Natural killer cell (primary cell): ENCODE measurements at regions not wholly inside any gene's neighbourhood (a gene's known extent, or its start where the extent isn't known, plus 50 kb on each side); places are given as distances from the start of the nearest gene placed in this dataset.

Source experiments
- ATAC-seq, 3 donors: fragments of 150-1000 bp in 2 of 3; fragments of 200-7000 bp in 1 of 3; cut with Tn5 transposase; 1 replicate in 1 of 3; 2 replicates in 2 of 3; pipeline ENCODE4 v1.10.0; 2021; ENCODE audit warnings: mild to moderate bottlenecking in 2 of 3, moderate library complexity in 2 of 3
- DNase-seq, 2 donors: peaks; one replicate each; pipeline versions ENCODE4 v3.0.0 to v3.0.0-alpha.2; 2013 to 2021; ENCODE audit warnings: mixed read lengths in 1 of 2
- H3K27ac ChIP-seq: one replicate; pipeline ENCODE4 v1.5.1; 2013; ENCODE audit warnings: mild to moderate bottlenecking, low read length
- H3K27me3 ChIP-seq: one replicate; pipeline ENCODE4 v1.6.1; 2013; ENCODE audit warnings: low read length; ENCODE audit not compliant: control insufficient read depth, insufficient read depth
- H3K36me3 ChIP-seq: one replicate; pipeline ENCODE4 v1.6.1; 2013; ENCODE audit warnings: low read length; ENCODE audit not compliant: control insufficient read depth, insufficient read depth
- H3K4me1 ChIP-seq: one replicate; pipeline ENCODE4 v1.6.1; 2013; ENCODE audit warnings: low read length; ENCODE audit not compliant: control insufficient read depth, insufficient read depth
- H3K4me3 ChIP-seq: one replicate; pipeline ENCODE4 v1.5.1; 2013; ENCODE audit warnings: low read length
- H3K9me3 ChIP-seq: one replicate; pipeline ENCODE4 v1.6.1; 2013; ENCODE audit warnings: low read length; ENCODE audit not compliant: control insufficient read depth, insufficient read depth
- H3K27ac Mint-ChIP-seq, 2 donors: one replicate each; pipeline ENCODE4 v1.8.0; 2022; ENCODE audit warnings: mild to moderate bottlenecking in 2 of 2, mixed read lengths in 2 of 2, moderate library complexity in 1 of 2
- H3K27me3 Mint-ChIP-seq, 2 donors: one replicate each; pipeline ENCODE4 v1.8.0; 2022; ENCODE audit warnings: low read depth in 2 of 2, mixed read lengths in 2 of 2
- H3K36me3 Mint-ChIP-seq: one replicate; pipeline ENCODE4 v1.8.0; 2022; ENCODE audit warnings: mixed read lengths
- H3K4me1 Mint-ChIP-seq, 2 donors: one replicate each; pipeline ENCODE4 v1.8.0; 2022; ENCODE audit warnings: mixed read lengths in 2 of 2
- H3K4me3 Mint-ChIP-seq: one replicate; pipeline ENCODE4 v1.8.0; 2022; ENCODE audit warnings: mild to moderate bottlenecking, moderate library complexity, mixed read lengths
- H3K9me3 Mint-ChIP-seq, 2 donors: one replicate each; pipeline ENCODE4 v1.8.0; 2022; ENCODE audit warnings: mixed read lengths in 2 of 2
- WGBS: methylation state at CpG from one replicate; pipeline ENCODE4 v1.1.7; 2013; ENCODE audit warnings: missing lambda C conversion rate; ENCODE audit not compliant: insufficient coverage; 5-methylcytosine and 5-hydroxymethylcytosine counted together
- intact Hi-C: fragments of 100-400 bp; cut with micrococcal nuclease; formaldehyde crosslinking; loops from one replicate; pipeline ENCODE4 v1.14.2; 2022
- TF ChIP-seq, protein P1 (sequence below): fragments of 200-600 bp; IDR thresholded peaks from one replicate; pipeline ENCODE4 v1.8.0; 2022; ENCODE audit warnings: antibody characterized with exemption

DNA sequence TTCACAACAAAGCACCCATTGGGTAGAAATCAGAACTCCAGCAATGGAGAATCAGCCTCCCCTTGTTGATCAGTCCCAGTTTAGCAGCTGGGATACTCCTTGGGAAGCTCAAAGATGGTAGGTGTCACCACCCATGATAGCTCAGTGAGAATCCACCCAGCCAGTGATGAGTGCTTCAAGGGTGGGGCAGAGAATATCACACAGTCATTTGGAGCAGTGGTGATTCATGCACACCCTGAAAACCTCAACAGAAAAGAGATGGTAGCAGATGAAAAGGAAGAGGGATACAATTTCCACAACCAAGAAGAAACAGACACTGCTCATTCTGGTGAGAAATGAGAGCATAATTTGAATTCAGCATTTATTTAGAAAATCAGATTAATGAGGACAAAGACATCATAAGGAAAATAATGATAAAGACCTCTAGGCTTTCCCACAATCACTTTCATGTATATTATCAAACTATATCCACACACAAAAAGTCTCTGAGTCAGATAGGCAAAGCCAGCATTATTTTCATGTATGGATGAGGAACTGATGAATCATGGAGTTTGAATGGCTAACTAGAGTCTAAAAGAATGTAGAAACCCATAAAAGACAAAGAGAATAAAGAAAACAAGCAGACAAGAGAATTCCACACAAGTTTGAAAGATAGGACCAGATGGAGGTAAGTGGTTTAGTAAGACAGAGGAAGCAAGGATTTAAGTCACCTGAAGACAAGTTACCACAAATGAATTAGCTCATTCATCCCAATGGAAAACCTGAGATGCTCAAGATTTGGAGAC lies 82.9 kb downstream of the FEM1C start:
- TF ChIP-seq, protein P1, sequence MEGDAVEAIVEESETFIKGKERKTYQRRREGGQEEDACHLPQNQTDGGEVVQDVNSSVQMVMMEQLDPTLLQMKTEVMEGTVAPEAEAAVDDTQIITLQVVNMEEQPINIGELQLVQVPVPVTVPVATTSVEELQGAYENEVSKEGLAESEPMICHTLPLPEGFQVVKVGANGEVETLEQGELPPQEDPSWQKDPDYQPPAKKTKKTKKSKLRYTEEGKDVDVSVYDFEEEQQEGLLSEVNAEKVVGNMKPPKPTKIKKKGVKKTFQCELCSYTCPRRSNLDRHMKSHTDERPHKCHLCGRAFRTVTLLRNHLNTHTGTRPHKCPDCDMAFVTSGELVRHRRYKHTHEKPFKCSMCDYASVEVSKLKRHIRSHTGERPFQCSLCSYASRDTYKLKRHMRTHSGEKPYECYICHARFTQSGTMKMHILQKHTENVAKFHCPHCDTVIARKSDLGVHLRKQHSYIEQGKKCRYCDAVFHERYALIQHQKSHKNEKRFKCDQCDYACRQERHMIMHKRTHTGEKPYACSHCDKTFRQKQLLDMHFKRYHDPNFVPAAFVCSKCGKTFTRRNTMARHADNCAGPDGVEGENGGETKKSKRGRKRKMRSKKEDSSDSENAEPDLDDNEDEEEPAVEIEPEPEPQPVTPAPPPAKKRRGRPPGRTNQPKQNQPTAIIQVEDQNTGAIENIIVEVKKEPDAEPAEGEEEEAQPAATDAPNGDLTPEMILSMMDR = no peak
- peaks cover 2 to 20% of the 10 kb centered on the region in 2 donors for H3K27me3 Mint-ChIP-seq
- DNase-seq (no peak), ATAC-seq (no peak)
- Histone ChIP-seq H3K4me3 (no peak overlapping the region), H3K27me3 (no peaks in the 10 kb centered on the region), H3K27ac (no peak overlapping the region), H3K9me3 (no peaks in the 10 kb centered on the region), H3K4me1 (no peaks in the 10 kb centered on the region), H3K36me3 (no peaks in the 10 kb centered on the region)
- H3K9me3 Mint-ChIP-seq = no peaks in the 10 kb centered on the region
- no peaks in the 10 kb centered on the region for H3K36me3 Mint-ChIP-seq
- no peaks in the 10 kb centered on the region for H3K4me1 Mint-ChIP-seq
- H3K27ac Mint-ChIP-seq = no peak overlapping the region
- H3K4me3 Mint-ChIP-seq = no peak overlapping the region
- intact Hi-C loops = no loop called here

DNA sequence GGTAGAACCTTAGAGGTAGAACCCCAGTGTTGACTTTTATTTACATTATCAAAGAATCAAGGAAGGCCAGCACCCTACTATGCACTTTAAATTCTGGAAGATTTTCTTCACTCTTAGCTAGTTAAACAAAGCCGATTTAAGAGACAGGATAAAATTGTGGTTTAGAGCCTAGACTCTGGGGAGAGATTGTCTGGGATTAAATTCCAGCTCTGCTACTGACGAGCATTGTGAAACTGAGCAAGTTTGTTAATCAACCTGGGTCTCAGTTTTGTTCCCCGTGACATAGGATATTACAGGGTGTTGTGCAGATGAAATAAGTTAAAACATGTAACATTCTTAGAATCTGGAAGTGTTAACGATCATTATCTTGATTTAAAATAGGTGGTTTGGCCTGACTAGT lies 83.5 kb downstream of the FEM1C start:
- no peak for ATAC-seq
- 76% methylated on average over 3 of the region's 4 CpGs for WGBS
- intact Hi-C loops = no loop called here
- no peak overlapping the region for H3K27ac ChIP-seq
- H3K27ac Mint-ChIP-seq = no peak overlapping the region
- no peaks in the 10 kb centered on the region for H3K27me3 ChIP-seq
- no peaks in the 10 kb centered on the region for H3K9me3 Mint-ChIP-seq
- peaks cover 3 to 20% of the 10 kb centered on the region in 2 donors for H3K27me3 Mint-ChIP-seq
- no peaks in the 10 kb centered on the region for H3K4me1 ChIP-seq
- H3K4me3 ChIP-seq = no peak overlapping the region
- DNase-seq = no peak
- no peaks in the 10 kb centered on the region for H3K36me3 ChIP-seq
- no peaks in the 10 kb centered on the region for H3K4me1 Mint-ChIP-seq
- H3K4me3 Mint-ChIP-seq = no peak overlapping the region
- TF ChIP-seq, protein P1 = no peak
- H3K36me3 Mint-ChIP-seq = no peaks in the 10 kb centered on the region
- H3K9me3 ChIP-seq = no peaks in the 10 kb centered on the region

DNA sequence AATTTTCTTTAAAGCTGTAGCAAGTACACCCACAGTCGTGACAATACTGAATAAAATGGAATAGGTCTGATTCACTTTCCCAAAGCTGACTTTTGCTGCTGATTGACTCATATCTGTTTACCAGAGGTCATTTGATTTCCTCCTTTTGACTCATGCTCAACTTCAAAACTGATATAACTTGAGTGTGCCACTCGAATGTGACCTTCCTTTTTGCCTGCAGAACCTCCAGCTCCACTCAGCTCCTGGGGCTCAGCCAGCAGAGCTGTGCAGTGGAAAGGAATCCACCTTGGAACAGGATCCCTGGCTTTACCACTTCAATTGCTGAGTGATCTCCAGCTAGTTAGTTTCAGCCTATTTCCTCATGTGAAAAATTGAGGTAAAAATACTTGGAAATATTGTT lies 84.1 kb downstream of the FEM1C start:
- 61% methylated on average over 2 of the region's 2 CpGs for WGBS
- H3K27me3 ChIP-seq = no peaks in the 10 kb centered on the region
- H3K27ac ChIP-seq = no peak overlapping the region
- H3K4me1 Mint-ChIP-seq = no peaks in the 10 kb centered on the region
- no peak overlapping the region for H3K4me3 ChIP-seq
- DNase-seq (no peak), ATAC-seq (no peak)
- no peaks in the 10 kb centered on the region for H3K9me3 ChIP-seq
- no peaks in the 10 kb centered on the region for H3K9me3 Mint-ChIP-seq
- H3K36me3 ChIP-seq = no peaks in the 10 kb centered on the region
- H3K36me3 Mint-ChIP-seq = no peaks in the 10 kb centered on the region
- no peak overlapping the region for H3K27ac Mint-ChIP-seq
- H3K27me3 Mint-ChIP-seq = peaks cover 3 to 18% of the 10 kb centered on the region in 2 donors
- intact Hi-C loops = no loop called here
- TF ChIP-seq, protein P1 = no peak
- H3K4me3 Mint-ChIP-seq = no peak overlapping the region
- no peaks in the 10 kb centered on the region for H3K4me1 ChIP-seq

DNA sequence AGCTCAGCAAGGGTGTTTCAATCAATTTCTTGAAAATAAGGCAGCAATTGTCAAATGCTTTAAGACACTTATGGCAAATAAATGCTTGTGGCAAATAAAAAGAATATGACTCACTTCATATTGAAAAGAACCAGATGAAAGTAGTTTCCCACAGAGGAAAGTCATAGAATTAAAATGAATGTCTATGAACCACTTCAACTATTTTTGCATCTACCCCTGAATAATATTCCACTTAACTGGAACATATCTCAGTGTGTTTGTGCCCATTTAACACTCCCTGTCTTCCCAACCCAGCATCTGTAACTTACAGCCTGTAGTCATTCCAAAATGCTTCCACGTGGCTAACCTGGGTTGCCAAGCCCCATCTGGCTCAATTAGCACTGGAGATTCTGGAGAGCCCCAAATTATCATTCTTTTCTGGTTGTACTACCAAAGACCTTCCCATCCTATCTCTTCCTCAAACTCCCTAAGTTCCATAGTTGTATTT lies 84.7 kb downstream of the FEM1C start:
- H3K27me3 ChIP-seq = no peaks in the 10 kb centered on the region
- DNase-seq = no peak
- Mint-ChIP-seq H3K4me1 (no peaks in the 10 kb centered on the region), H3K27me3 (peaks cover 3 to 15% of the 10 kb centered on the region in 2 donors), H3K9me3 (no peaks in the 10 kb centered on the region), H3K36me3 (no peaks in the 10 kb centered on the region), H3K4me3 (no peak overlapping the region), H3K27ac (no peak overlapping the region)
- WGBS = 73% methylated on average over 1 of the region's 1 CpG
- no peaks in the 10 kb centered on the region for H3K4me1 ChIP-seq
- no peak overlapping the region for H3K27ac ChIP-seq
- intact Hi-C loops = no loop called here
- TF ChIP-seq, protein P1 = no peak
- H3K9me3 ChIP-seq = no peaks in the 10 kb centered on the region
- no peak overlapping the region for H3K4me3 ChIP-seq
- no peak for ATAC-seq
- H3K36me3 ChIP-seq = no peaks in the 10 kb centered on the region
